BLaER1 (cell line): ENCODE measurements at regions not wholly inside any gene's neighbourhood (a gene's known extent, or its start where the extent isn't known, plus 50 kb on each side); places are given as distances from the start of the nearest gene placed in this dataset.

Source experiments
- H3K27ac ChIP-seq: shearing (Covaris generic); formaldehyde crosslinking; 2 replicates; pipeline ENCODE4 v1.8.1; 2022
- H3K27me3 ChIP-seq: shearing (Covaris generic); formaldehyde crosslinking; 2 replicates; pipeline ENCODE4 v1.8.1; 2022
- H3K36me3 ChIP-seq: shearing (Covaris generic); formaldehyde crosslinking; 2 replicates; pipeline ENCODE4 v1.8.1; 2022
- H3K4me1 ChIP-seq: shearing (Covaris generic); formaldehyde crosslinking; 2 replicates; pipeline ENCODE4 v1.8.1; 2022
- H3K4me2 ChIP-seq: shearing (Covaris generic); formaldehyde crosslinking; 2 replicates; pipeline ENCODE4 v1.8.1; 2022
- H3K4me3 ChIP-seq: shearing (Covaris generic); formaldehyde crosslinking; 2 replicates; pipeline ENCODE4 v1.8.1; 2022
- H3K9ac ChIP-seq: shearing (Covaris generic); formaldehyde crosslinking; 2 replicates; pipeline ENCODE4 v1.8.1; 2022
- H3K9me3 ChIP-seq: shearing (Covaris generic); formaldehyde crosslinking; 2 replicates; pipeline ENCODE4 v1.8.1; 2022
- H4K20me1 ChIP-seq: shearing (Covaris generic); formaldehyde crosslinking; 2 replicates; pipeline ENCODE4 v1.8.1; 2022
- Cebpa-rat ChIP-seq: shearing (Covaris generic); IDR thresholded peaks from 2 replicates; pipeline ENCODE4 v1.8.1; 2022

DNA sequence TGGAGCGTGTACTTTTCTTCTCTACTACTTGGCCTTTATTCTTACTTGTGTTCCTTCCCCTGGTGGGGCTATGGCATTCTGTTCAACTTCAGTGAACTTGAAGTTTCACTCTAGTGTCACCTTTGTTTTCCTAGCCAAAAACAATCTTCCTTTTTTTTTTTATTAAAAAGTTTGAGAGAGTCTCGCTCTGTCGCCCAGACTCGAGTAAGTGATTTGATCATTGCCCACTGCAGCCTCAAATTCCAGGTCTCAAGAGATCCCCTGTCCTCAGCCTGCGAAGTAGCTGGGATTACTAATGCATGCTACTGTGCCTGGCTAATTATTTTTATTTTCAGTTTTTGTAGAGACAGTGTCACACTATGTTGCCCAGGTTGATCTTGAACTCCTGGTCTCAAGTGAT, 124.8 kb downstream of the SST start:
- Histone ChIP-seq H3K9me3 (no peaks in the 10 kb centered on the region), H3K27ac (no peak overlapping the region), H3K4me3 (no peak overlapping the region), H3K4me2 (no peak overlapping the region), H3K4me1 (no peaks in the 10 kb centered on the region), H3K27me3 (no peaks in the 10 kb centered on the region), H4K20me1 (no peaks in the 10 kb centered on the region), H3K36me3 (no peaks in the 10 kb centered on the region), H3K9ac (no peak overlapping the region)
- no peak for TF ChIP-seq Cebpa-rat

DNA sequence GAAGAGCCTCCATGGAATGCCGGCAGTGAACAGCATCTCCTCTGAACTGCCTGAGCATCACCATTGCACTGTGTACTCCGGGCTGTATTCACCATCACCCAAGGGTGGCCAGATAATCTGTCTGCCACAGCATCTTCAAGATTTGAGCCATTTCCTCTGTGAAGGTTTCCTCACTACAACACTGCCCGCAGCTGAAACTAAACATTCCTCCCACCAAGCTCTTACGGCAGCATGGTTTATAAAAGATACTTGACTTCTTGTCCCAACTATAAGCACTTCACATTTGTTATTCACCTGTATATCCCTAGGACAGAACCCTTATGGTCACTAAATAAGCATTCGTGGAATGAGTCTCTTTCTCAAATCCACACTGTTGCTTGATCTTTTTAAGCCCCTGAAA, 125.9 kb downstream of the SST start:
- no peak overlapping the region for H3K9ac ChIP-seq
- no peak overlapping the region for H3K4me2 ChIP-seq
- H3K4me1 ChIP-seq: no peaks in the 10 kb centered on the region
- H3K27me3 ChIP-seq: no peaks in the 10 kb centered on the region
- H3K27ac ChIP-seq: no peak overlapping the region
- TF ChIP-seq Cebpa-rat: no peak
- H4K20me1 ChIP-seq: no peaks in the 10 kb centered on the region
- no peaks in the 10 kb centered on the region for H3K36me3 ChIP-seq
- no peak overlapping the region for H3K4me3 ChIP-seq
- no peaks in the 10 kb centered on the region for H3K9me3 ChIP-seq

DNA sequence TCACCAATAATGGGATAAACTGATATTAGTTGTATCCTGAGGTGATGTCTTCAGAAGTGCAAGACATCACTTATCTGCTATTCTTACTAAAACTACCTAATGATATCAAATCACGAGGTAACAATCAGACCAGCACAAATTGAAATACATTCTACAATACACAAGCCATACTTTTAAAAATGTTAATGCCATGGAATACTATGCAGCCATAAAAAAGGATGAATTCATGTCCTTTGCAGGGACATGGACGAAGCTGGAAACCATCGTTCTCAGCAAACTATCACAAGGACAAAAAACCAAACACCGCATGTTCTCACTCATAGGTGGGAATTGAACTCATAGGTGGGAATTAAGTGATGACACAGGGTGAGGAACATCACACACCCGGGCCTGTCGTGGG, 129.3 kb downstream of the SST start:
- Histone ChIP-seq H4K20me1 (no peaks in the 10 kb centered on the region), H3K4me2 (no peak overlapping the region), H3K36me3 (no peaks in the 10 kb centered on the region), H3K9ac (no peak overlapping the region), H3K27me3 (no peaks in the 10 kb centered on the region), H3K27ac (no peak overlapping the region), H3K4me1 (peaks cover 7% of the 10 kb centered on the region), H3K4me3 (no peak overlapping the region), H3K9me3 (no peaks in the 10 kb centered on the region)
- no peak for TF ChIP-seq Cebpa-rat

- Histone ChIP-seq H3K27me3 (no peaks in the 10 kb centered on the region), H3K4me3 (no peak overlapping the region), H3K36me3 (no peaks in the 10 kb centered on the region), H3K9ac (no peak overlapping the region), H3K4me1 (peaks cover 7% of the 10 kb centered on the region), H3K27ac (no peak overlapping the region), H4K20me1 (no peaks in the 10 kb centered on the region), H3K9me3 (peaks cover 5% of the 10 kb centered on the region; the same call in 1 of the 2 replicates), H3K4me2 (peak overlapping the region; percentile 40)
- no peak for TF ChIP-seq Cebpa-rat
Observed at GRCh38 chr3:187536185-187536584, 134.0 kb downstream of the SST start.

DNA sequence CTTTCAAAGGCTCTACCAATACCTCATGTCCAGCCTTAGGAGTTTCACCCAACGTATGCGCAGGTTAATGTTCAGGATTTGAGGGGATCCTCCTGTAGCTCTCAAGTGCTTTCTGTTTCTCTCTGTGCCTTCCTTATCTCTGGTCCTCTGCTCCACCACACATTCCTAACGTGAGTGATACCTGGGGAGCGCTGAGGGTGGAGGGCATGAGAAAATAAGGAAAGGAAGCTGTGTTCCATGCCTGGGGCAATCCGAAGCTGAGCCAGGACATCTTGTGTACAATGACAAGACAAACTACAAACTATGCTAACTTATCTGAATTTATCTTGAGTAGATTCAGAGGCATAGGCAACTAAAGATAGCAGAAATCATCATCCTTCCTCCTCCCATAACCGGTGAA, 136.4 kb downstream of the SST start:
- Histone ChIP-seq H4K20me1 (no peaks in the 10 kb centered on the region), H3K4me1 (peaks cover 7% of the 10 kb centered on the region), H3K9ac (no peak overlapping the region), H3K4me3 (no peak overlapping the region), H3K9me3 (peaks cover 5% of the 10 kb centered on the region; the same call in 1 of the 2 replicates), H3K27ac (no peak overlapping the region), H3K27me3 (no peaks in the 10 kb centered on the region), H3K36me3 (no peaks in the 10 kb centered on the region), H3K4me2 (no peak overlapping the region)
- TF ChIP-seq Cebpa-rat: no peak

DNA sequence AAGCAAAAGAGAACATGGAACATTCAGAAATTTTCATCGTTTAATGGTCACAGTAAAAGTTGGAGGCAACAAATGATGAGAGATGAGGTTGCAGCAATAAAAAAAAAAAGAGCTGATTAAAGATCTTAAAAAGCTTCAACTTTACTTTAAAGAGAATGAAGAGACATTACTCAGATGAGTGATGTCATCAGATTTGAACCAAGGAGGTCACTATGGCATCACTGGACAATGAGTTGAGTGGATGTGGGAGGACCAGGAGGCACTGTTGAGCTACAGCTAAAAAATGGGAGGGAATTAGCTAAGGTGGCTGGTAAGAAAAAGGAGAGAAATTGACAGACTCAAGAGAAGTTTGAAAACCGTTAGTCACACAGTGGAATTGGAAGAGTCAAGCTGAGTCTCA, 138.4 kb downstream of the SST start:
- Histone ChIP-seq H3K4me3 (no peak overlapping the region), H3K4me2 (no peak overlapping the region), H3K9me3 (peaks cover 5% of the 10 kb centered on the region; the same call in 1 of the 2 replicates), H3K4me1 (peaks cover 7% of the 10 kb centered on the region), H3K36me3 (no peaks in the 10 kb centered on the region), H4K20me1 (no peaks in the 10 kb centered on the region), H3K27me3 (no peaks in the 10 kb centered on the region), H3K27ac (no peak overlapping the region), H3K9ac (no peak overlapping the region)
- no peak for TF ChIP-seq Cebpa-rat

GRCh38 chr3:187522890-187523289, 147.3 kb downstream of the SST start:
- Histone ChIP-seq H3K27me3 (no peaks in the 10 kb centered on the region), H3K27ac (peak overlapping the region; percentile 18; the same call in 1 of the 2 replicates), H3K4me2 (peak overlapping the region; percentile 53; the same call in 1 of the 2 replicates), H3K9ac (no peak overlapping the region), H3K9me3 (no peaks in the 10 kb centered on the region), H3K4me3 (no peak overlapping the region), H4K20me1 (no peaks in the 10 kb centered on the region), H3K36me3 (no peaks in the 10 kb centered on the region), H3K4me1 (peaks cover 22% of the 10 kb centered on the region)
- no peak for TF ChIP-seq Cebpa-rat

DNA sequence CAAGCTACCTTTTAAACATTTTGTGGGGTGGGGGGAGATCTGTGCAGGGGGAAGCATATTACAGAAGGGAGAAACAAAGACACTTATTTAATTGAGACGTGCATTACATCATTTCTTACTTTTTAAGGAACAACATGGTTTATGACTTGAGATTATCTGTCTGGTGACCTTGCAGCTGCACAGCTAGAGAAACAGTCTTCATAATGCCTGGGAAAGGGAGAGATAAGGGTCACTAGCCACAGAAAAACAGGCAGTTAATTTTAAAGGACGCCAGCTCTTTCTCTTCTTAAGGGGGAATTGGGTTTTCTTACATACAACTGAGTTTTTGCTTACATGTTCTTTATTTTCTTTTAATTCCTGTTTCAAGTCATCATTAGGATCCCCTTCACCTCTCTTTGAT, 147.9 kb downstream of the SST start:
- Histone ChIP-seq H3K4me3 (no peak overlapping the region), H4K20me1 (no peaks in the 10 kb centered on the region), H3K36me3 (no peaks in the 10 kb centered on the region), H3K9ac (no peak overlapping the region), H3K4me1 (peaks cover 22% of the 10 kb centered on the region), H3K27ac (peak overlapping the region; percentile 18; the same call in 1 of the 2 replicates), H3K27me3 (no peaks in the 10 kb centered on the region), H3K4me2 (peak overlapping the region; percentile 53), H3K9me3 (no peaks in the 10 kb centered on the region)
- TF ChIP-seq Cebpa-rat: no peak

DNA sequence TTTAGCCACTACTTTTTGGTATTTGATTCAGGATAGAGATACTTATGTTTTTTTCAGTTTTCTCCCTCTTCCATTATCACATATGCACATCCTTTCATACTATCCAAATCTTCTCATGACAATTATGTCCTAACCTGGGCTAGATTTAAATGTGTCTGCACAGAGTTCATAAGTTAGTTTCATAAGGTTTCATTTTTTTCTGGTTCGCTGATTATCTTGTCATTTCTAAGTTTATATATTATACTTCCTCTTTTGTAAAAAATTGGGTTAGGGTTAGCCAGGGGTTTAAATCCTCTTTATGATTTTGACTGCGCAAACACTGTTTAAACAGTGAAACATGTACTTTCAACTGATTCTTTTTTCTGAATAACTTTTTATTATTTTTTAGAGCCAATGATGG, 148.6 kb downstream of the SST start:
- Histone ChIP-seq H3K27ac (peak overlapping the region; percentile 18; the same call in 1 of the 2 replicates), H4K20me1 (no peaks in the 10 kb centered on the region), H3K9ac (no peak overlapping the region), H3K4me2 (peak overlapping the region; percentile 53), H3K9me3 (no peaks in the 10 kb centered on the region), H3K36me3 (no peaks in the 10 kb centered on the region), H3K4me3 (no peak overlapping the region), H3K4me1 (peaks cover 22% of the 10 kb centered on the region), H3K27me3 (no peaks in the 10 kb centered on the region)
- no peak for TF ChIP-seq Cebpa-rat

- Histone ChIP-seq H3K9ac (no peak overlapping the region), H3K36me3 (no peaks in the 10 kb centered on the region), H3K27me3 (no peaks in the 10 kb centered on the region), H3K4me1 (peaks cover 22% of the 10 kb centered on the region), H3K4me3 (no peak overlapping the region), H3K27ac (no peak overlapping the region), H4K20me1 (no peaks in the 10 kb centered on the region), H3K9me3 (no peaks in the 10 kb centered on the region), H3K4me2 (no peak overlapping the region)
- TF ChIP-seq Cebpa-rat: no peak
Observed at GRCh38 chr3:187520027-187520945, 149.9 kb downstream of the SST start.
